ENCODE measurements at regions not wholly inside any gene's neighbourhood (a gene's known extent, or its start where the extent isn't known, plus 50 kb on each side); places are given as distances from the start of the nearest gene placed in this dataset.

GRCh38 chr11:97611345-97611744 is 1221.5 kb downstream of the JRKL start:
- no peak for TF ChIP-seq CTCF (IDR thresholded peaks at IDR 0.05)

GRCh38 chr11:97614606-97615005 is 1224.8 kb downstream of the JRKL start:
- TF ChIP-seq CTCF (IDR thresholded peaks at IDR 0.05) = no peak

GRCh38 chr11:97615546-97615945 is 1225.7 kb downstream of the JRKL start:
- TF ChIP-seq CTCF (IDR thresholded peaks at IDR 0.05) = no peak

GRCh38 chr11:97617031-97617430 is 1227.2 kb downstream of the JRKL start:
- TF ChIP-seq CTCF (IDR thresholded peaks at IDR 0.05) = no peak

GRCh38 chr11:97620007-97620406 is 1230.2 kb downstream of the JRKL start:
- no peak for TF ChIP-seq CTCF (IDR thresholded peaks at IDR 0.05)

GRCh38 chr11:97621282-97621681 is 1231.5 kb downstream of the JRKL start:
- no peak for TF ChIP-seq CTCF (IDR thresholded peaks at IDR 0.05)

GRCh38 chr11:97622795-97623194 is 1233.0 kb downstream of the JRKL start:
- TF ChIP-seq CTCF (IDR thresholded peaks at IDR 0.05) = no peak

- no peak for TF ChIP-seq CTCF (IDR thresholded peaks at IDR 0.05)
These were observed 1247.9 kb downstream of the JRKL start for GRCh38 chr11:97637701-97638100.
